ENCODE measurements at regions not wholly inside any gene's neighbourhood (a gene's known extent, or its start where the extent isn't known, plus 50 kb on each side); places are given as distances from the start of the nearest gene placed in this dataset. TPM values are rescaled to one million over a fixed set of nuclear protein-coding genes. Genes with fewer than 3 reads are reported as not detected.

- Mint-ChIP-seq H3K27ac (no peak overlapping the region), H3K36me3 (no peaks in the 10 kb centered on the region), H3K27me3 (ENCODE audit: insufficient read depth, low read depth) (peaks cover 3% of the 10 kb centered on the region), H3K4me1 (peaks cover 5% of the 10 kb centered on the region), H3K9me3 (no peaks in the 10 kb centered on the region), H3K4me3 (no peak overlapping the region)
- Histone ChIP-seq H3K9ac (no peak overlapping the region), H3K4me1 (no peaks in the 10 kb centered on the region), H3K27me3 (no peaks in the 10 kb centered on the region), H3K4me2 (no peak overlapping the region), H3K27ac (no peak overlapping the region), H3K36me3 (no peaks in the 10 kb centered on the region), H4K20me1 (ENCODE audit: low read depth) (no peaks in the 10 kb centered on the region), H2AFZ (replicated peaks) (no peak overlapping the region), H3K79me2 (ENCODE audit: low read depth) (no peaks in the 10 kb centered on the region), H3K9me3 (ENCODE audit: low read depth) (no peaks in the 10 kb centered on the region), H3K4me3 (no peak overlapping the region), H3F3A (ENCODE audit: low read depth) (no peaks in the 10 kb centered on the region)
- TF ChIP-seq EZH2phosphoT487 (IDR thresholded peaks at IDR 0.05) = no peak
- no peak for TF ChIP-seq EZH2 (IDR thresholded peaks at IDR 0.05)
- TF ChIP-seq CTCF (IDR thresholded peaks at IDR 0.05) = no peak
- no peak for DNase-seq (ENCODE audit: low spot score)
Measured at GRCh38 chr5:143454936-143455516, 51.5 kb upstream of the NR3C1 start.

- Histone ChIP-seq H3K27me3 (no peaks in the 10 kb centered on the region), H4K20me1 (ENCODE audit: low read depth) (no peaks in the 10 kb centered on the region), H3K79me2 (ENCODE audit: low read depth) (no peaks in the 10 kb centered on the region), H2AFZ (replicated peaks) (no peak overlapping the region), H3F3A (ENCODE audit: low read depth) (no peaks in the 10 kb centered on the region), H3K36me3 (no peaks in the 10 kb centered on the region), H3K4me1 (no peaks in the 10 kb centered on the region), H3K27ac (no peak overlapping the region), H3K4me3 (no peak overlapping the region), H3K4me2 (no peak overlapping the region), H3K9ac (no peak overlapping the region), H3K9me3 (ENCODE audit: low read depth) (no peaks in the 10 kb centered on the region)
- no peak for DNase-seq (ENCODE audit: low spot score)
- Mint-ChIP-seq H3K27me3 (ENCODE audit: insufficient read depth, low read depth) (peaks cover 3% of the 10 kb centered on the region), H3K36me3 (no peaks in the 10 kb centered on the region), H3K4me1 (peaks cover 5% of the 10 kb centered on the region), H3K9me3 (no peaks in the 10 kb centered on the region), H3K27ac (no peak overlapping the region), H3K4me3 (no peak overlapping the region)
- TF ChIP-seq EZH2phosphoT487 (IDR thresholded peaks at IDR 0.05) (no peak), EZH2 (IDR thresholded peaks at IDR 0.05) (no peak), CTCF (IDR thresholded peaks at IDR 0.05) (no peak)
Measured at GRCh38 chr5:143453720-143454119, 50.2 kb upstream of the NR3C1 start.

Small RNA genes lying in the stretch of these regions (microRNA-seq; reads per million reads assigned to microRNA genes)
- gene MIR5197 = not detected

Small RNA genes lying in the stretch of these regions (small RNA-seq; reads per million reads assigned to genes)
- gene MIR5197 (not detected), gene RNU7-156P (not detected)
